NCI-H774 (cell line): ENCODE measurements at regions not wholly inside any gene's neighbourhood (a gene's known extent, or its start where the extent isn't known, plus 50 kb on each side); places are given as distances from the start of the nearest gene placed in this dataset.

ENCODE experiments used
- DNase-seq: peaks from one replicate; lab custom pipeline; 2025; lab: John Stamatoyannopoulos, UW

DNA sequence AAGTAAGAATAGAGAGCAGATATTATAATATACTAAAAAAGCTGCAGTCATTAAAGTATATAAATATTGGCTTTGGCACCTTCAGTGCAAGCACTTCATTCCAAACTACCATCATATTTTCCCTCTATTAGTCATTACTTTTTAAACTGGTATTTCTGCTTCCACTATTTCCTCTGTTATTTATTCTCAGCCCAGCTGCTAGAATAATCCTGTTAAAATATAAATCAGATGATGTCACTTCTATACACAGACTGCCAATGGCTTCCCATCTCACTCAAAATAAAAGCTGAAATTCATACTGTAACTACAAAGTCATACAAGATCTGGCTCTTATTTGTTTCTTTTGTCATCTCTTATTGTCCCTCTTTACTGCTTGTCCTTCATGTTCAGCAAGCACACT, 432.9 kb downstream of the TLE4 start:
- DNase-seq, result peak; percentile 3

DNA sequence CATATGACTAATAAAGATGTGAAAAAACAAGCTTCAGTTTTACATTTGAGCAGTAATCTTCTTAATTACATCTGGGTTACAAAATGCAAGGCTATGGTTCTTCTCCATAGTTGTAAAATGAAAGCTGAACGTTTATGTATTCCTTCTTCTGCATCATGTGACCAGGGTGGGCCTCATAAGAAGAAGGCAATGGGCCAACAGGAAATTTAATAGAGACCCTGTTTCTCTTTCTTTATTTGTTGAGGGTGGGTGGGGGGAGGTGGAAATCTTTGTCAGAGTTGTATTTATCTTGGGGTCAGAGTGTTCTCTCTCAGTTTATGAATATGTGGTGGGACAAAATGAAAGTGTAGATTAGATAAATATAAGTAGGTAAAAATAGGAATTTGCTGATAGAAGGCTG, 418.8 kb downstream of the TLE4 start:
- DNase-seq, result no peak

DNA sequence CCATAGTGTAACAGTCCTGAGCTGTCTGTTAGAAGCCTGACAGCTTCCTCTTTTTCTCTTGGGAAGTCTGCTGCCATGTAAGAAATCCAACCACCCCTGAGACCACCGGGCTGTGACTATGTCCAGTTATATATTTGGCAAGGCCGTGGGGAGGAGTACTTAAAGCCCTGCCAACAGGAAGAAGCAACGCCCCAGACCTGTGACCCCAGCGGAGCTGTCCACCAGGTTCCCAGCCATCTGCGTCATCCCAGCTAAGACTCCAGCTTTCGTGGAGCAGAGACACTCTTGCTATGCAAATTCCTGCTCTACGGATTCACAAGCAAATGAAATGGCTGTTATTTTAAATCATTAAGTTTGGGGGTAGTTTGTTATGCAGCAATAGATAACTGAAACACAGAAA, 417.3 kb downstream of the TLE4 start:
- DNase-seq, result no peak

DNA sequence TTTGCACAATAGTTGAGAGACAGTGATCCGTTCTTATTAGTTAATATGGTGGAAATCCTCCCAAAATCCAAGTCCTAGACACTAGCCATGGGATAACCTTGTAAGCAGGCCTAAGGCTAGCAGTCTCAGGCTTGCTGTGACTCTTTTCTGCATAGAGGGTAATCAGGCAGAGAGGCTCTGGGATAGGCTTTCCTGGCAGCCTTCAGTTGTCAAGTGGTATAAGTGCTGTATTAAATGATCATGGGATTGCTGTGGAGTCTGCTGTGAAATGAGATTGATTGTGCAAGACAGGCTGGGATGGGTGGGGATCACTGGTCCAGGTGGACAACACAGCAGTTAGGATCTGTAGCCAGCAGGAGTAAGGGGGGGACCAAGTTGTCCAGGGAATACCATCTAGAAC, 416.4 kb downstream of the TLE4 start:
- no peak for DNase-seq

DNA sequence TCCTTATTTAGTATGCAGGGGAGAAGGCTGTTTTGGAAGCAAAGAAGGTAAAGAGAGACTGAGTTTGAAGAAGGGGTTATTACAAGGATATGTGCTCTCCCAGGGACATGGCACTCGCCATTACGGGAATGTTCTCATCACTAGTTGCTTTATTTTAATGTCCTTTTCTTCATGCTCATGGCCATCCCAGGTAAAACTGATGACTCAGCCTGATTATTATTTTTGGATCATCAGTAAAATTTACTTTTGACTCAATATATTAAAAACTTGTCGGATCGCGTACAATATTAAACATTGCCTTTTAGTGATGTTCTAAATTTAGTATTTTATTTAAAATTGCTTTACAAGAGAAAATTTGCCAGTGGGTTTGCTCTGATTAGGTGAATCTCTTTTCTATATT, 414.7 kb downstream of the TLE4 start:
- no peak for DNase-seq

DNA sequence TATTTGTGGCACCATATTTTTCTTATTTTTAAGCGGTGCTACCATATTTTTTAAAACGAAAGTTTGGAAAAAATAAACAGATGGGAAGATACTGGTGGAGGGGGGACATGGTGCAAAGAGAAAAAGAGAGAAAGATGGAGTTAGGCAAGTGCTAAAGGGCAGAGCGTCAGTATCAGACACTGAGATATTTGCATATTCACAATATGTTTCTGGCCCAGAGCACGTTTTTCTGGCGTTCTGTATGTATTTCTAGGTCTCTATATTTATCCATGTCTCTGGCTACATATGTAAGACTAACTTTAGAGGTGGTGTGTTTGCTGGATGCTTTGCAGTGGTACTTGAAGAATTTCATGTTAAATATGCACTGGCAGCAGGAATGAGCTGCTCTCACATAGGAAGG, 414.0 kb downstream of the TLE4 start:
- no peak for DNase-seq

DNA sequence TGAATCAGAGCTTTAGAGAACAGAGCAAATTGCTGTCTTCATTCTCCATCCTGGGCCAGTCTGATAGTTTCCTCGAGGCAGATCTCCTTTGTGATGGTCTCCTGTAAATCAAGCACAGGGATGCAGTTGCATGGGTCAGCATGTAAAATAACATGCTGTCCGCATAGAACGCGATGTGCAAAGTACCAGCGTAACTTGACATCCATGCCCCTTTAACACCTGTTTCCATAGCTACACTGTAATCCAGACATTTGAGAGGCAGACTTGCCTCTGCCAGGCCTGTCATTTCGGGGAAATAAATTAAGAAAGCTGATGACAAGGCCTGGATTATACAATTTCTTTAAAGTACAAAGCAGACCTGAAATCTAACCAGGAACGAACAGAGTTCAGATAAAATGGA, 413.5 kb downstream of the TLE4 start:
- no peak for DNase-seq

DNA sequence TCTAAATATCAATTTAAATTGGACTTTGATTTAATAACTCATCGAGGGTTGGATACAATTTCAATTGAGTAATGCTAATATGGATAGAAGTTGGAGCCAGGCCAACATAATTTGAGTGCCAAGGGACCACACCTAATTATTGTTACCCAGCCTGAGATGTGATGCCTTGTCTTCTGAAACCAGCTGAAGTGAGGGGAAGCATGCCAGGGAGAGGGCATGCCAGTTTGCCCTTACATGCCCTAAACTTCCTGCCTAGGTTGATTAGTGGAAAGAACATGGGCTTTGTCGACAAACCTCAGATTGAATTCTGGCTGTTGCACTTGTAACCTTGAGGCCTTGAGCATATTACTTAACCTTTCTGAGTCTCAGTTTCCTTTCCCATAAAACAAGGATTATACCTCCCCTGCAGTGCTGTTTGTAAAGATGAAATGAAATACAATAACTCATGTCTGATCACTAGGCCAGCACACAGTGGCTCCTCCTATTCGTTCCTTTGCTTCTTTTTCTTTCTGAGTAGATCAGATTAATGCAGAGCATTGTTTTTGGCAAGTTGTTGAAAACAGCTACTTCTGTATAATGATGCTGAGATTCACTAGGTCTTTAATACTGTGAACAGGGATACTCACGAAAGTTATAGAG, 412.8 kb downstream of the TLE4 start:
- no peak for DNase-seq

DNA sequence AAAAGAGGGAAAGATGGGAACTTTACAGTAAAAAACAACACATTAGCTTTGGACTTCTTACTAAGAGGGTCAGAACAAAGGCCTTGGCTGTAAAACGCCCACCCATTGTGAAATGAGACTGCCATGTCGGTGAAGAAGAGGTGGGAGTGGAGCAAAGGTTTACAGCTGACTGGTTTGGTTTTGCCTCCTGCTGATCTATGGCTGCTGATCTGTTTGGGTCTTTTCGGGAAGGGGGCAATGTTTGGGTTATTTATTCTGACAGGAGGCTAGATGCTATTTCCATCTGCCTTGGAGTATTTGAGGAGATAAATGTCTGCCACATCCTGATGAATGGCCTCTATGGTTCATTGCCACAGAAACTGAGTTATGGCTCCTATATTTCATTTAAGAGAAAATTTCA, 408.7 kb downstream of the TLE4 start:
- DNase-seq, result no peak

DNA sequence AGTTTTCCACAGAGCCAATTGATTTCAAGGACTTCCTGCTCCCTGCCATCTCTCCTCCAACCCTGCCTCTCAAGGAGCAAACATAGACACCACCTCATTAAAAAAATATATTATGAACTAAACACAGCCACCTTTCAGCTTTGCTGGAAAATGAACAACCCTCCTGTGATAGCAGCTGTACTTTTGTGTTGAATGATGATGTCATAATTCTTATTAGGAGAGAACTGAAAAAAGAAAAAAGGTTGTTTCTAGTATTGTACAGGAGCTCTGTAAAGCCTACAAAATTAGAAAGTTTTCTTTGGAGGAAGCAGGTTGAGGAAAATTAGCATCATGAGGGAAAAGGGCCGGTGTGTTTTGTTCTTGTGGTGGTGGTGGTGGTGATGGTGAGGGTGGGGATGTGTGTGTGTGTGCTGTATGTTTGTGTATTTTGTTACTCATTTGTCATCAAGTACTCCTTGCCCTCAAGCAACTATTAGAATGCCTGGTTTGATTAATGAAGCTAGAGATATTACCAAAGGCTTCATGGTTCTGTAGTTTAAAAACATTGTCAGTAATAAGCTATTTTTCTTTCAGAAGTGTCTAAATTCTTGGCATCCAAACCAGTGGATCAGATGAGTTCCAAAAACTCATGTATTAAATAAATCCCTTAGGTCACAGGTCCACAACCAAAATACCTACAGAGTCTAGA, 405.9 kb downstream of the TLE4 start:
- no peak for DNase-seq

DNA sequence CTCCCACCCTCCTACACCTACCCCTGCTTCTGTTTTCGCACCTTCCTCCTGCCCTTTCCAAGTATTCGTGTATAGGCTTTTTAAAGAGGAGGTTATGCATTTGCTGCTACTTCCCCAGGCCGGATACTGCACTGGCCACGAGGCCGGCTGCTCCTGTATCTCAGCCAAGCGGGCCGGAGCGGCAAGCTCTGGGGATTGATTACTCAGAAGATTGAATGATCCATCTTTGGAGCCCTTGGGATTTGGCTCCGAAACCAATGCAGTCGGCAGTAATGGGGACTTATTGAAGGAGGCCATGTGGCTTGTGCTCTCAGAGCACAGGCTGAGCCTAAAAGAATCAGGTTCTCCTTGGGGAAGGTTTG, 405.3 kb downstream of the TLE4 start:
- DNase-seq, result no peak

DNA sequence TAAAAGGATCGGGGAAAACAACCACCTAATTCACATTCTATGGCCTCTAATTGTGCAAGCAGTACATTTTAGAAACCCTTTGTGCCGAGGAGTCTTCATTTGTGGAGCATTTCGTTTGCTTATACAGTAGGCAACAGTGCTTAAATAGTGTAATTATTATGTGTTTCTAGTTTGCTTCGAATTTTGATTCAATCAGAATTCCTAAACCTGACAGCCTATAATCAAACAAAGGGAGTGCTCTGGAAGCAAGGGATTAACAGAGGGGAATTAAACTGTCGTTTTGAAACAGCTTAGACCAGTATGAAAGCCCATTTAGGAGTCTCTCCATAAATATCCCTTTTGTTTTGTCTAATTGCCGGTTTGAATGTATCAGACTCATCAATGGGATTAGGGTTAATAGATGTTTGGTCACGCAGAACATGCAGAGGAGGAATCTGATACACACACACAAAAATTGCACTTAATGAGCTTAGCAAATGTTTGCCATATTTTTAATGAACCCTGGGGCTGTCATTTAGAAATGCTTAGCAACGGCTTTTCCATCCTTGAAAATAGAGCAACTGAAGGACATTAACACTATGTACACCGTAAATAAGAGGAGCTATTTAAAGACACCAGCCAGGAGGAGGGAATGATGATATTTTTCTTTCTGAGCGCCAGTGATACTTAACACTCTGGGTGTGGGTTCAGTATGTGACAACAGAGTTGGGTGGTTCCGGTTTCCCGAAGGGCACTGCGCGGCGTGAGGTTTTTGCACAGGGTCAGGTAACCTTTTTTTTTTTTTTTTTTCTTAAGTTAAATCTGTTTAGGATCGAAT, 404.7 kb downstream of the TLE4 start:
- peak; percentile 86 for DNase-seq

DNA sequence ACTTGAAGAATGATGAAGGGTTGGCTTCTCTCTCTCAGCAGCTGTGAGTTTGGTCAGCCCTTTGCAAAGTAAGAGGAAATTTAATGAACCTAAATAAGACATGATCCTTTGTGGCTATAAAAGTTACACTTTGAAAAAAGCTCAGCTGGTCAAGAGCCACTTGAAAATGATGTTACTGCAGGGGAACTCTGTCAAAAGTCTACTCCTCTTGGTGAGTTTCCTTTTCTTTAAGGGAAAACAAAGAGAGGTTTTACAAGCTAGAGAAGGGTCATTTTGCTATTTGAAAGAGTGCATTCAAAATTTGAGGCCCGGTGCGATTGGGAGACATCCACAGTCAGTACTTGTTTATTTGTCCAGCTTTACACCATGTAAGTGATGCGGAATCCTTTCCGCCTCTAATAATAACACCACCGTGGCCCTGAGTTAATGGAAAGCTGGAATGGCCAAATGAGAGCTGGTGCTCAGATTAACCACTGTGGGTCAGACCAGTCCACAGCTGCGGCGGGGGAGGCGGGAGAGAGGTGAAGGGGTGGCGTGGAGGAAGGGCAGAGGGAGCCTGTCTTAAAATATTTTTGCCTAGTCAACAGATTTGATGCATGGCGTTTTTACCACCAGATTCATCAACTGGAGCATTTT, 404.0 kb downstream of the TLE4 start:
- peak; percentile 29 for DNase-seq

DNA sequence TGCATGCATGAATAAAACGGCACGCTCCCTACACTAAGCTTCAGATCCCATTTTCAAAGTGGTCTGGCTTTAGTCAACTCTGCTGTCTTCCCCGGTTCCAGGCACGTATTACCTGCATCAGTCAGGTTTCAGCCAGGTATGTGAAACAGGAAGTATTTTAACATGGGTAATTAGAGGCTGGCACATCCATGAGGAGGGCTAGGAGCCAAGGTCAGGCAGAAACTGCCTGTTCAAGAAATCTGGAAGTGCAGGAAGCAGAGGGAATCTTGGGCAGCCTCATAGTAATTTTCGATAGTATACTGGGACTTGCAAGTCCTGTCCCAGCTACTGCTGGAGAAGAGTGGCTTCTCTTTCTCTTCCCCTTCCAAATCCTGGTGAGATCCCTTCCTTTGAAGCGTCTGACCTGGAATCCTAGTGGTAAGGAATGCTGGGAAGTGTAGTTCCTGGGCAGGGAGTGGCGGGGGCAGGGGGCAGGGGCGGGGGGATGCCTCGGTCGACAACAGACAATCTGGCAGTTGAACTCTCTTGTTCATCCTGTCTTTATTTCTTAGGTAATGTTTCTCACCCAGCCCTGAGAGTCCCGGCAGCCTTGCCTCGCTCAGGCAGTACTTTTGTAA, 403.1 kb downstream of the TLE4 start:
- no peak for DNase-seq

DNA sequence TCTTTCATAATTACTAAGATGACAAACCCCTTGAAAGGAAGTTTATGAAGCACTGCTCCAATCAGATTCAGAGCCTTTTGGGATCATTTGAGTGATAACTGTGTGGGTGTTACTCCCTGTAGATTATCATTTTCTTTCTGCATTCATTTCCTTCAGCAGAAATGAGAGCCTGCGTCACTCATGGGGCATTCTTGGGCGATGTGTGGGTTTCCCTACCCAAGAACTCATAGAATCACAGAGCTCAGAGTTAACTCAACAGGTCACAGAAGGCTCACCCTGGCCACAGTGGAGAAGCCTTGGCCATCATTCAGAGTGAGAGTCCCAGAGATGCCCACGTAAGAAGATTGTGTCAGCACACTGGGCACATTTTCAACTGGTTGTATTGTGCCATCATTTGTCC, 401.9 kb downstream of the TLE4 start:
- DNase-seq, result no peak

DNA sequence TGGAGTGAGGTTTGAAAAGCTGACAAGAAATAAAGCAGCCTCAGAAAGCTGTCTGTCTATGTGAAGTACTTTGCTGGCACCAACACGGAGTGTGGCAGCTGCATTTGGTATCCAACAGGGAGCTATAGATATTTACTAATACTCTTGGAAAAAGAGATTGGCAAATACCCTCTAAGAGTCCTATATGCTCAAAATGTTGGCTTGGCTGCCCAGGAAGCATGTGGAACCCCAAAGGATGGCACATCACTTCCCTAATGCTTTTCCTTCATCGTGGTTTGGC, 398.3 kb downstream of the TLE4 start:
- no peak for DNase-seq

DNA sequence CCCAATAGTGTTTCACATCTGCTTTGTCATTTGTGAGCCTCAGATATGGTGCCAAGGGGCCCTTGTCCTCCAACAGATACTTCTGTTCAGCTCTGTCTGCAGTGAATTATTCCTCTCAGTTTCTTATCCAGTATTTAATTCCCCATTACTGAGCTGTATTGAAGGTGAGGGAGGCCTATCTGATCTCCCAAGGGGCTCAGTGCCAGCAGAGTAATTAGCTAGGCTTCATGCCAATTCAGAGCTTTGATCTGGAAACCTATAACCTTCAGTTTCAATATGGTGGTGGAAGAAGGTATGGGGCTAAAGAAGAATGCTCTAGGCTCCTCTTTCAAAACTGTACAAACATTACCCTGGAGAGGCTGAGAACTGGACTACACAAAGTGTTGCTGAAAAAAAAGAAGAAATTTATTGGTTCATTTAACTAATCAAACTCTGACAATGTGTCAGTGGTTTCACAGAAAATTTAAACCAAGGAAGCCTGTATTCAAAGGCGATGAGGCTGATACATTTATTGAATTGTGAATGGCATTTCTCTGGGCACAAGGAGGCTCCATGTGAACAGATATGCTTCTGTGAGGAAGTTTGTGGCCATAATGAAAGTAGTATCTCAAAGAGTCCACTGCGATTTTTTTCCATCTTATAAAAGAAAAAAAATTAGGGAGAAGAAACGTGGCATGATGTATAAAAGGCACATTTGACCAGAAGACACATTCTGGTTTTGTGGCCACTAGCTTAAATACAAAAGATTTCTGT, 397.8 kb downstream of the TLE4 start:
- no peak for DNase-seq

DNA sequence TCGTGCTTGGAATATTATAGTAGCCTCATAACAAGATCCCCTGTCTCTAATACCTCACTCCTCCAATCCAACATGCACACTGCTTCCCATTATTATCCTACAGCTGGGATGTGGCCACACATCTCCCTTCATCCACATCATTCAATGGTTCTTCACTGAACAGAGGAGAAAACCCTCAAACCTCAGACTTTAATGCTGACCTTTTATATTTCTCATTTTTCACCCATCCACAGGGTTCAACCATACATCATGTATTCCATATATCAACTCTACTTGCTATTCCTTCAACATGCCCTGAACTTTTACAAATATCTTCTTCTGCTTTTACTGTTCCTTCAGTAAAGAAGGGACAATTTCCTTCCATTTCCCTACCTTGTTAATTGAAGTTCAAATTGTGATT, 396.8 kb downstream of the TLE4 start:
- DNase-seq, result no peak

DNA sequence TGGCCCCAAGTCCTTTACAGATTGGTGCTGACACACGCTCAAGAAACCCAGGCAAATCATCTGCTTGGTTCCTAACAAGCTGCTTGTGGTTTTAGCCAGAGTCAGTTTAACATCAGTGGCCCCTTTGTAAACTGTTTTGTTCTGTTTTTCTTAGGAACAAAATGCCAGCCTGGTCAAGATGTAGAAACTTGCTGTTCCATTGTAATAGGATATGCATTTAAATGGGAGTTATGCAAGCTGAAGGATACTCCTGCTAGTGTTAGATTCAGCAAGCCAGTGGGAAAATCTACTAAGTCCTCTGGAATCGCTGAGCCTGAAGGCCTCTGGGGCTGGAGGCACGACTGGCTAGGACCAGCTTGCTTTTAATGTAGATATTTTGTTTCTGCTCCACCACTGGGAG, 391.1 kb downstream of the TLE4 start:
- no peak for DNase-seq

DNA sequence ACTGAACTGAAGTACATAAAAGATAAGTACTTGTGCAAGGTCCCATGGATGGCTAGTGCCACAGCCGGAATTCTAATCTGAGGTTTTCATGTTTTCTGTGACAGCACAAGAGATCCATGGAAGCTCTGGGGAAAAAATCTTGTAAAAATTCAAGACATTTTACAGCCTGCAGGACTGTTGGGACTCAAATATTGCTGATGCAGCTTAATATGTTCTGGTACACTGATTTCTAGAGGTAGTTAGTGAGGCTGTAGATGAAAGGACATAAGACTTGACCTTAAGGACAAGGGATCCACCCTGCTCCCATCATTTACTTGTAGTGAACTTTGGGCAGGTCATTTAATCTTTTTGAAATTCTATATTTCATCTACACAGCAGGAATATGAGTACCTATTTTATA, 390.4 kb downstream of the TLE4 start:
- no peak for DNase-seq

DNA sequence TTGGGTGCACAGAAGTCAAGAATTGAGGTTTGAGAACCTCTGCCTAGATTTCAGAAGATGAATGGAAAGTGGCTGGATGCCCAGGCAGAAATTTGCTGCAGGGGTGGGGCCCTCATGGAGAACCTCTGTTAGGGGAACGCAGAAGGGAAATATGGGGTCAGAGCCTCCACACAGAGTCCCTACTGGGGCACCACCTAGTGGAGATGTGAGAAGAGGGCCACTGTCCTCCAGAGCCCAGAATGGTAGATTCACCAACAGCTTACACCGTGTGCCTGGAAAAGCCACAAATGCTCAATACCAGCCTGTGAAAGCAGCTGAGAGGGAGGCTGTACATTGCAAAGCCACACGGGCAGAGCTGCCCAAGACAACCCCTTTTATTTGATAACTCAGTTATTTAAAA, 383.5 kb downstream of the TLE4 start:
- no peak for DNase-seq

DNA sequence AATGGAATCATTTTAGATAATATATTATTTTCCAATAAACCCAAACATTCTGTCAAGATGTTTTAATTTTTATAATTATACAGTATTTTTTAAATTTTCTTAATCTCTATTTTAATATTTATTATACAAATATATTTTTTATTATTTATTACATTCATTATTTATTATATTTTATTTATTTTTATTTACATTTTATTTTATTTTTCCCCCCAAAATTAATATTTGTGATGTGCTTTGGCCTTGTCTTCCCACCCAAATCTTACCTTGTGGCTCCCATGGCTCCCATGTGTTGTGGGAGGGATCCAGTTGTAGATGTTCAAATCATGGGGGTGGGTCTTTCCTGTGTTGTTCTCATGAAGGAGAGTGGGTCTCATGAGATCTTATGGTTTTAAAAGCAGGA, 382.1 kb downstream of the TLE4 start:
- DNase-seq, result no peak
